IMR-90 (cell line): ENCODE measurements at regions not wholly inside any gene's neighbourhood (a gene's known extent, or its start where the extent isn't known, plus 50 kb on each side); places are given as distances from the start of the nearest gene placed in this dataset.

Source experiments
- ATAC-seq: fragments of 200-7000 bp; cut with Tn5 transposase; 2 replicates; pipeline ENCODE4 v1.9.1; 2020; ENCODE audit warnings: low read depth, mild to moderate bottlenecking, moderate library complexity
- BruUV-seq: library from RNA; stranded (reverse); fragments of 400-500 nt; replicated peaks from 2 replicates; lab custom pipeline; 2021; lab: Mats Ljungman, UMichigan
- CTCF ChIA-PET: fragments of 300-600 bp; formaldehyde crosslinking; extraction: SDS; loops from one replicate; lab custom pipeline; 2021; ENCODE audit warnings: antibody characterized with exemption; lab: Yijun Ruan, JAX
- POLR2A ChIA-PET: fragments of 300-600 bp; sonication (Branson Sonifier 250); formaldehyde crosslinking; loops from one replicate; lab custom pipeline; 2022; ENCODE audit warnings: antibody characterized with exemption; ENCODE audit not compliant: unreplicated experiment; lab: Charles Lee
- DNase-seq: peaks from one replicate; pipeline ENCODE4 v3.0.0; 2013
- H2AFZ ChIP-seq: replicated peaks from 2 replicates; pipeline ENCODE3; 2013; ENCODE audit warnings: low read length, mild to moderate bottlenecking; ENCODE audit not compliant: poor library complexity
- H2AK5ac ChIP-seq: 2 replicates; pipeline ENCODE4 v1.6.1; 2013; ENCODE audit warnings: low read depth, low read length, inconsistent platforms
- H2AK9ac ChIP-seq: replicated peaks from 2 replicates; pipeline ENCODE3; 2013; ENCODE audit warnings: mild to moderate bottlenecking, low read depth, low read length, moderate library complexity; ENCODE audit not compliant: poor library complexity
- H2BK120ac ChIP-seq: 2 replicates; pipeline ENCODE4 v1.6.1; 2013; ENCODE audit warnings: low read depth, low read length, inconsistent platforms
- H2BK15ac ChIP-seq: 3 replicates; pipeline ENCODE4 v1.6.1; 2013; ENCODE audit warnings: low read depth, low read length, inconsistent platforms
- H2BK20ac ChIP-seq: 2 replicates; pipeline ENCODE4 v1.6.1; 2013; ENCODE audit warnings: low read depth, mild to moderate bottlenecking, inconsistent platforms, low read length, moderate library complexity
- H2BK5ac ChIP-seq: 2 replicates; pipeline ENCODE4 v1.6.1; 2013; ENCODE audit warnings: mild to moderate bottlenecking, low read depth, low read length, inconsistent platforms; ENCODE audit not compliant: poor library complexity, severe bottlenecking
- H3K14ac ChIP-seq: replicated peaks from 2 replicates; pipeline ENCODE4 v1.6.1; 2013; ENCODE audit warnings: low read depth, low read length, inconsistent platforms
- H3K18ac ChIP-seq: 2 replicates; pipeline ENCODE4 v1.6.1; 2013; ENCODE audit warnings: low read depth, low read length, control low read depth
- H3K23ac ChIP-seq: 2 replicates; pipeline ENCODE4 v1.6.1; 2013; ENCODE audit warnings: low read depth, low read length, inconsistent platforms
- H3K27ac ChIP-seq: 2 replicates; pipeline ENCODE4 v1.5.1; 2013; ENCODE audit warnings: mild to moderate bottlenecking, control low read depth, low read length; ENCODE audit not compliant: insufficient read depth
- H3K27me3 ChIP-seq: 2 replicates; pipeline ENCODE4 v1.6.1; 2013; ENCODE audit warnings: low read length; ENCODE audit not compliant: control insufficient read depth, insufficient read depth
- H3K36me3 ChIP-seq: 2 replicates; pipeline ENCODE4 v1.6.1; 2013; ENCODE audit warnings: low read length, mixed read lengths; ENCODE audit not compliant: control insufficient read depth, insufficient read depth
- H3K4ac ChIP-seq: 2 replicates; pipeline ENCODE4 v1.6.1; 2013; ENCODE audit warnings: low read depth, low read length, inconsistent platforms
- H3K4me1 ChIP-seq: 2 replicates; pipeline ENCODE4 v1.6.1; 2013; ENCODE audit warnings: low read length, mixed read lengths; ENCODE audit not compliant: control insufficient read depth, insufficient read depth
- H3K4me2 ChIP-seq: 2 replicates; pipeline ENCODE4 v1.6.1; 2013; ENCODE audit warnings: low read depth, mild to moderate bottlenecking, control low read depth, low read length, moderate library complexity
- H3K4me3 ChIP-seq: 2 replicates; pipeline ENCODE4 v1.5.1; 2013; ENCODE audit warnings: low read depth, mild to moderate bottlenecking, control low read depth, low read length, moderate library complexity; ENCODE audit not compliant: insufficient read depth
- H3K56ac ChIP-seq: 2 replicates; pipeline ENCODE4 v1.6.1; 2013; ENCODE audit warnings: low read length, inconsistent platforms; ENCODE audit not compliant: insufficient read depth; ENCODE audit errors: extremely low read depth
- H3K79me1 ChIP-seq, 2 experiments: 2 replicates each; pipeline ENCODE4 v1.6.1; 2013; ENCODE audit warnings: low read length in 2 of 2, inconsistent platforms in 1 of 2, low read depth in 1 of 2
- H3K9ac ChIP-seq: 2 replicates; pipeline ENCODE4 v1.6.1; 2013; ENCODE audit warnings: low read depth, low read length, control low read depth
- H3K9me1 ChIP-seq: 2 replicates; pipeline ENCODE4 v1.6.1; 2013; ENCODE audit warnings: low read length, inconsistent platforms; ENCODE audit not compliant: insufficient read depth
- H3K9me3 ChIP-seq: 2 replicates; pipeline ENCODE4 v1.6.1; 2013; ENCODE audit warnings: low read length; ENCODE audit not compliant: control insufficient read depth, insufficient read depth
- H4K20me1 ChIP-seq: 2 replicates; pipeline ENCODE4 v1.6.1; 2013; ENCODE audit warnings: low read length, inconsistent platforms; ENCODE audit not compliant: insufficient read depth
- H4K5ac ChIP-seq: 2 replicates; pipeline ENCODE4 v1.6.1; 2013; ENCODE audit warnings: mild to moderate bottlenecking, low read depth, low read length, control low read depth
- H4K8ac ChIP-seq, 2 experiments: 2 replicates each; pipeline ENCODE4 v1.6.1; 2013; ENCODE audit warnings: low read depth in 2 of 2, low read length in 2 of 2, control low read depth in 1 of 2, inconsistent platforms in 1 of 2
- H4K91ac ChIP-seq: 2 replicates; pipeline ENCODE4 v1.6.1; 2013; ENCODE audit warnings: low read depth, low read length, inconsistent platforms; ENCODE audit not compliant: insufficient read depth
- MAFK ChIP-seq: IDR thresholded peaks from 2 replicates; pipeline ENCODE4 v1.6.1; 2012; ENCODE audit warnings: low read depth, low read length, improper control_type of control experiment
- NFE2L2 ChIP-seq: fragments of 150-350 bp; IDR thresholded peaks from 2 replicates; pipeline ENCODE4 v1.6.1; 2016; ENCODE audit warnings: low read depth, mild to moderate bottlenecking, low read length
- WGBS, 2 experiments: methylation state at CpG; one replicate each; pipeline versions ENCODE4 v1.1.5 to v1.1.7; 2013; ENCODE audit warnings: missing lambda C conversion rate in 2 of 2; ENCODE audit not compliant: insufficient read length in 1 of 2; ENCODE audit errors: extremely low coverage in 2 of 2; 5-methylcytosine and 5-hydroxymethylcytosine counted together
- dilution Hi-C: fragments of 300-500 bp; cut with HindIII; formaldehyde crosslinking; loops from one replicate; pipeline ENCODE4 v1.14.3; 2018; ENCODE audit warnings: low sequenced_read_pairs; ENCODE audit not compliant: unreplicated experiment
- in situ Hi-C: fragments of 300-500 bp; cut with MboI; formaldehyde crosslinking; loops from 3 replicates; pipeline ENCODE4 v1.14.3; 2019; ENCODE audit warnings: low sequenced_read_pairs, inconsistent platforms, mixed read lengths
- intact Hi-C: fragments of 100-400 bp; cut with micrococcal nuclease; formaldehyde crosslinking; loops from 2 replicates; pipeline ENCODE4 v1.10.0; 2022

- Histone ChIP-seq H4K20me1 (no peaks in the 10 kb centered on the region), H2BK20ac (no peak overlapping the region), H3K27me3 (no peaks in the 10 kb centered on the region), H4K91ac (no peak overlapping the region), H3K9ac (no peak overlapping the region), H3K9me1 (no peaks in the 10 kb centered on the region), H3K27ac (no peak overlapping the region), H3K79me1 (no peaks in the 10 kb centered on the region), H3K23ac (no peak overlapping the region), H3K56ac (no peak overlapping the region), H3K14ac (no peak overlapping the region), H3K18ac (no peak overlapping the region), H2BK5ac (no peak overlapping the region), H2AFZ (no peak overlapping the region), H3K36me3 (no peaks in the 10 kb centered on the region), H3K4me2 (no peak overlapping the region), H3K4me3 (no peak overlapping the region), H4K5ac (no peak overlapping the region), H3K4me1 (no peaks in the 10 kb centered on the region), H2BK120ac (no peak overlapping the region), H3K4ac (no peak overlapping the region), H2BK15ac (no peak overlapping the region), H3K9me3 (no peaks in the 10 kb centered on the region), H2AK5ac (no peak overlapping the region), H4K8ac (no peak overlapping the region), H2AK9ac (no peak overlapping the region)
- BruUV-seq: no TSS peak
- ChIA-PET CTCF (no interaction called here), POLR2A (no interaction called here)
- dilution Hi-C loops (no loop called here), intact Hi-C loops (no loop called here), in situ Hi-C loops (no loop called here)
- ATAC-seq: no peak
- DNase-seq: no peak
- peak; percentile 31; the same call in 1 of the 2 replicates for TF ChIP-seq MAFK
- TF ChIP-seq NFE2L2: no peak
- WGBS, 2 experiments: 17% methylated on average over 1 of the region's 2 CpGs; no CpG with 5 or more reads in 1 of the 2 experiments
Observed at GRCh38 chr5:28117273-28117672, 1078.9 kb upstream of the CDH9 start.
